GM10266 (cell line): ENCODE measurements at regions not wholly inside any gene's neighbourhood (a gene's known extent, or its start where the extent isn't known, plus 50 kb on each side); places are given as distances from the start of the nearest gene placed in this dataset.

Source experiments
- DNase-seq: peaks from one replicate; pipeline ENCODE4 v3.0.0; 2012; ENCODE audit errors: extremely low spot score
- CTCF ChIP-seq: IDR thresholded peaks from 2 replicates; pipeline ENCODE4 v1.5.1; 2012; ENCODE audit warnings: mild to moderate bottlenecking, low read depth; ENCODE audit not compliant: control insufficient read depth, insufficient read depth; ENCODE audit errors: missing control alignments

DNA sequence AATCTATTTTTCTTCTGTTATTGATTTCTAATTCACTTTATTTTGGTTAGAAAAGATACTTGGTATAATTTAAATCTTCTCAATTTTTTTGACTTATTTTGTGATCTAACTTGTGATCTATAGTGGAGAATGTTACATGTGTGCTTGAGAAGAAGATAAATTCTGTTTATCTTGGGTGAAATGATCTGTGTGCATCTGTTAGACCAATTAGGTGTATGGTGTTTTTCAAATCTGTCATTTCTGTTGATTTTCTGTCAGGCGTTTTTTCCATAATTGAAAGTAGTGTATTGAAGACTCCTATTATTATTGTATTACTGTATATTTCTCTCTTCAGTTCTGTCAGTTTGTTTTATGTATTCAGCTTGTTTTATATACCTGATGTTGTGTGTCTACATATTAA lies 1668.3 kb downstream of the PLA2G4A start:
- no peak for DNase-seq
- no peak for TF ChIP-seq CTCF

DNA sequence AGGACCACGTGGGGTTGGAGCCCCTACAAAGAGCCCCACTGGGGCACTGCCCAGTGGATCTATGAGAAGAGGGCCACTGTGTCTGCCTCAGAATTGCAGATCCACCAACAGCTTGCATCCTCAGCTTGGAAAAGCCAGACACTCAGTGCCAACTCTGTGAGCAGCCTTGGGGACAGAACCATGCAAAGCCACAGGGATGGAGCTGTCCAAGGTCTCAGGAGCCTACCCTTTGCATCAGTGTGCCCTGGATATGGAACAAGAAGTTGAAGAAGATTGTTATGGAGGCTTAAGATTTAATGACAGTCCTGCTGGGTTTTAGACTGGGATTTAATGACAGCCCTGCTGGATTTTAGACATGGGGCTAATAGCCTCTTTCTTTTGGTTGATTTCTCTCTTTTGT lies 1670.9 kb downstream of the PLA2G4A start:
- DNase-seq: no peak
- no peak for TF ChIP-seq CTCF

- no peak for TF ChIP-seq CTCF
- DNase-seq: no peak
Measured at GRCh38 chr1:188514917-188515316, 1686.2 kb downstream of the PLA2G4A start.

DNA sequence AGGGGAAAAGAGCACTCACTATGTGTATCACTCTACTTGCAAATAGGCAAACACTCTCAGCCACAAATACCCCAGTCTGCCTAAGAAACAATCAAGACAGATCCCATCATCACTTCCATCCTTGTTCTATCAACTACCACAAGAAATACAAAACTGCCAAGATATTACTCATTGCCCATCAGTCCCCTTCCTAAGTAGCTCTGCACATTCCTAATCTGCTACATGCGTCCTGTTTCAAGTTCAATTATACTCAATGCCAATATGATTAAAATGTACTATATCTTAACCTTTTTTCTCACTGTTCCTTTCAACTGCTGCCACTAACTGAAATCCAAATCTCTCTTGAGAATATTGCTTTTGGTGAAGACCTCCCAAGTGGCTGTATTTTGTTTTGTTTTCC lies 1688.4 kb downstream of the PLA2G4A start:
- no peak for TF ChIP-seq CTCF
- no peak for DNase-seq

- no peak for TF ChIP-seq CTCF
- no peak for DNase-seq
Measured at GRCh38 chr1:188551176-188551575, 1722.4 kb downstream of the PLA2G4A start.

DNA sequence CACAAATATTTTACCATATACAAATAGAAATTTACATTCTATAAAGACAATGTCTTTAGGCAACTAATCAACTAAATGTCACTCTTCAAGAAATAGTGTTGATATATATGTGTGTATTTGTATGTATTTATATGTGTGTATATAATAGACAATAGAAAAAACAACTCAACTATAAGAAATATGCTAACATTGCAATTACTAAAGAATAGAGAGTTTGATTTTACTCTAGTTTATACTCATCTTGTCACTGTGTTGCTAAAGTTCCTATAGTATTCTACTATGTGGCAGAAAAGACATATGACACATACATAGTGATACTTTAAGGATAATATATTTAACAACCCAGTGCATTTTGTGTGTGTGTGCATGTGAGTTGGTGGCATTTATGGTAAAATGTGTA lies 1728.3 kb downstream of the PLA2G4A start:
- no peak for TF ChIP-seq CTCF
- no peak for DNase-seq

- DNase-seq: no peak
- no peak for TF ChIP-seq CTCF
Measured at GRCh38 chr1:188582911-188583532, 1754.3 kb downstream of the PLA2G4A start.
